PC-9 (cell line): ENCODE measurements at regions not wholly inside any gene's neighbourhood (a gene's known extent, or its start where the extent isn't known, plus 50 kb on each side); places are given as distances from the start of the nearest gene placed in this dataset.

Experiments
- BruUV-seq: library from RNA; stranded (reverse); fragments of 400-500 nt; replicated peaks from 2 replicates; lab custom pipeline; 2021; lab: Mats Ljungman, UMichigan
- CTCF ChIA-PET: fragments of 300-600 bp; sonication (Branson Sonifier 250); formaldehyde crosslinking; loops from one replicate; lab custom pipeline; 2022; ENCODE audit warnings: antibody characterized with exemption; lab: Charles Lee
- POLR2A ChIA-PET: fragments of 300-600 bp; sonication (Branson Sonifier 250); formaldehyde crosslinking; loops from one replicate; lab custom pipeline; 2022; ENCODE audit warnings: antibody characterized with exemption; ENCODE audit not compliant: unreplicated experiment; lab: Charles Lee
- DNase-seq, 2 experiments: peaks; one replicate each; pipeline versions ENCODE4 v3.0.0 to v3.0.0-alpha.2; 2015 to 2022; ENCODE audit warnings: mixed read lengths in 1 of 2
- H2AFZ ChIP-seq: fragments of 200-600 bp; sonication (generic); 2 replicates; pipeline ENCODE4 v1.8.1; 2017; ENCODE audit warnings: antibody characterized with exemption
- H3F3A ChIP-seq: fragments of 200-600 bp; sonication (generic); 2 replicates; pipeline ENCODE4 v1.8.1; 2017; ENCODE audit warnings: antibody characterized with exemption, mild to moderate bottlenecking, low read depth; ENCODE audit not compliant: insufficient read depth
- H3K27ac ChIP-seq: fragments of 200-600 bp; sonication (generic); 2 replicates; pipeline ENCODE4 v1.6.1; 2016; ENCODE audit warnings: mixed run types
- H3K27me3 ChIP-seq: fragments of 200-600 bp; sonication (generic); 2 replicates; pipeline ENCODE4 v1.6.1; 2016; ENCODE audit warnings: low read depth, mixed run types; ENCODE audit not compliant: insufficient read depth
- H3K36me3 ChIP-seq: fragments of 200-600 bp; sonication (generic); 2 replicates; pipeline ENCODE4 v1.6.1; 2016; ENCODE audit warnings: low read depth, mixed run types
- H3K4me1 ChIP-seq: fragments of 200-600 bp; sonication (generic); replicated peaks from 2 replicates; pipeline ENCODE4 v1.6.1; 2016; ENCODE audit warnings: mixed run types; ENCODE audit not compliant: insufficient read depth
- H3K4me2 ChIP-seq: fragments of 200-600 bp; sonication (generic); 2 replicates; pipeline ENCODE4 v1.6.1; 2017; ENCODE audit warnings: mixed run types
- H3K4me3 ChIP-seq: fragments of 200-600 bp; sonication (generic); 2 replicates; pipeline ENCODE4 v1.6.1; 2016; ENCODE audit warnings: mixed run types
- H3K79me2 ChIP-seq: fragments of 200-600 bp; sonication (generic); 2 replicates; pipeline ENCODE4 v1.6.1; 2017; ENCODE audit warnings: low read depth, mixed run types
- H3K9me2 ChIP-seq: fragments of 200-600 bp; sonication (generic); 2 replicates; pipeline ENCODE4 v1.8.1; 2017; ENCODE audit warnings: mild to moderate bottlenecking; ENCODE audit not compliant: insufficient read depth
- H3K9me3 ChIP-seq: fragments of 200-600 bp; sonication (generic); 2 replicates; pipeline ENCODE4 v1.8.1; 2016; ENCODE audit warnings: low read depth; ENCODE audit not compliant: insufficient read depth
- H4K20me1 ChIP-seq: fragments of 200-600 bp; sonication (generic); 2 replicates; pipeline ENCODE4 v1.8.1; 2017; ENCODE audit not compliant: insufficient read depth
- CTCF ChIP-seq: fragments of 200-600 bp; sonication (generic); conservative IDR thresholded peaks from 2 replicates; pipeline ENCODE4 v1.6.1; 2017; ENCODE audit warnings: mixed run types, antibody characterized with exemption, mild to moderate bottlenecking, moderate library complexity
- EZH2 ChIP-seq: fragments of 200-600 bp; sonication (generic); IDR thresholded peaks from 2 replicates; pipeline ENCODE4 v1.8.0; 2017; ENCODE audit warnings: antibody characterized with exemption, low read depth
- intact Hi-C: fragments of 100-400 bp; cut with micrococcal nuclease; formaldehyde crosslinking; loops from one replicate; pipeline ENCODE4 v1.10.0; 2022; ENCODE audit not compliant: unreplicated experiment

- DNase-seq: no peak
- H3K4me3 ChIP-seq: no peak overlapping the region
- intact Hi-C loops: no loop called here
- H3K9me2 ChIP-seq: no peaks in the 10 kb centered on the region
- no peaks in the 10 kb centered on the region for H3K79me2 ChIP-seq
- H3K36me3 ChIP-seq: no peaks in the 10 kb centered on the region
- no peak for TF ChIP-seq EZH2
- no peak for TF ChIP-seq CTCF
- peaks cover 59% of the 10 kb centered on the region for H3K27me3 ChIP-seq
- H4K20me1 ChIP-seq: no peaks in the 10 kb centered on the region
- H3K4me1 ChIP-seq: no peaks in the 10 kb centered on the region
- ChIA-PET CTCF (no interaction called here), POLR2A (no interaction called here)
- H3K27ac ChIP-seq: no peak overlapping the region
- no TSS peak for BruUV-seq
- H2AFZ ChIP-seq: no peak overlapping the region
- no peak overlapping the region for H3K4me2 ChIP-seq
- H3K9me3 ChIP-seq: no peaks in the 10 kb centered on the region
- no peaks in the 10 kb centered on the region for H3F3A ChIP-seq
Observed at GRCh38 chr4:8793571-8794160, 78.0 kb downstream of the HMX1 start.

- Histone ChIP-seq H3K9me2 (no peaks in the 10 kb centered on the region), H3F3A (no peaks in the 10 kb centered on the region), H3K9me3 (no peaks in the 10 kb centered on the region), H3K27ac (no peak overlapping the region), H3K4me3 (no peak overlapping the region), H3K4me2 (no peak overlapping the region), H3K27me3 (peaks cover 71% of the 10 kb centered on the region), H3K79me2 (no peaks in the 10 kb centered on the region), H4K20me1 (no peaks in the 10 kb centered on the region), H2AFZ (no peak overlapping the region), H3K36me3 (no peaks in the 10 kb centered on the region), H3K4me1 (no peaks in the 10 kb centered on the region)
- intact Hi-C loops: no loop called here
- no TSS peak for BruUV-seq
- ChIA-PET POLR2A (no interaction called here), CTCF (no interaction called here)
- TF ChIP-seq CTCF: no peak
- no peak for TF ChIP-seq EZH2
- DNase-seq: no peak
Observed at GRCh38 chr4:8792491-8792890, 79.1 kb downstream of the HMX1 start.

GRCh38 chr4:8791609-8792008 is 80.0 kb downstream of the HMX1 start:
- TF ChIP-seq EZH2: no peak
- no peak for TF ChIP-seq CTCF
- H3K4me3 ChIP-seq: no peak overlapping the region
- H3K9me2 ChIP-seq: no peaks in the 10 kb centered on the region
- no peak overlapping the region for H3K27ac ChIP-seq
- intact Hi-C loops: no loop called here
- POLR2A ChIA-PET: no interaction called here
- H3K4me2 ChIP-seq: no peak overlapping the region
- H3K36me3 ChIP-seq: no peaks in the 10 kb centered on the region
- no peak for DNase-seq
- CTCF ChIA-PET: no interaction called here
- H4K20me1 ChIP-seq: no peaks in the 10 kb centered on the region
- H3K79me2 ChIP-seq: no peaks in the 10 kb centered on the region
- H3F3A ChIP-seq: no peaks in the 10 kb centered on the region
- BruUV-seq: no TSS peak
- H3K27me3 ChIP-seq: peaks cover 80% of the 10 kb centered on the region
- no peak overlapping the region for H2AFZ ChIP-seq
- H3K9me3 ChIP-seq: no peaks in the 10 kb centered on the region
- no peaks in the 10 kb centered on the region for H3K4me1 ChIP-seq
